ENCODE measurements at regions not wholly inside any gene's neighbourhood (a gene's known extent, or its start where the extent isn't known, plus 50 kb on each side); places are given as distances from the start of the nearest gene placed in this dataset.

DNA sequence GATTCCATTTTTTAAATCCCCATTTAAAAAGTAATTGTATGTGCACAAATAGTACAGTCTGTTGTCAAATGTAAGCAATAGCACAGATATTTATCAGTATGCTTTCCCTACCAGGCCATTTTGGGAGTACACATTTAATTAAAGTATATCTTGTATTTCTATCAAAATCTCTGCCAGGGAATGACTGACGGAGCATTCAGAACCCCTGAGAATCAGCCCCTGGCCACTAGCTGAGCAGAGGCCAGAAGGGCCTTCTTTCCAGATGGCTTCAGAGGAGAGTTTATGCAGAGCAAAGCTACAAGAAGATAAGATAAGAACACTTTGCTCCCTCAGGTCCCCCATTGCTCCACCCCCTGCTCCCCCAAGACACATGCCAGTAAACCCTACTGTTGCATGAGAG is 99.9 kb upstream of the PROX1 start:
- DNase-seq (ENCODE audit: low spot score in 2 of 2, unreplicated experiment in 2 of 2) = no peak
- Mint-ChIP-seq H3K4me1 (peaks cover 3% of the 10 kb centered on the region), H3K9me3 (no peaks in the 10 kb centered on the region), H3K4me3 (no peak overlapping the region), H3K27me3 (ENCODE audit: low read depth) (peaks cover 29% of the 10 kb centered on the region), H3K27ac (no peak overlapping the region), H3K36me3 (no peaks in the 10 kb centered on the region)
- no peak for TF ChIP-seq CTCF (IDR thresholded peaks at IDR 0.05; ENCODE audit: unreplicated experiment)

DNA sequence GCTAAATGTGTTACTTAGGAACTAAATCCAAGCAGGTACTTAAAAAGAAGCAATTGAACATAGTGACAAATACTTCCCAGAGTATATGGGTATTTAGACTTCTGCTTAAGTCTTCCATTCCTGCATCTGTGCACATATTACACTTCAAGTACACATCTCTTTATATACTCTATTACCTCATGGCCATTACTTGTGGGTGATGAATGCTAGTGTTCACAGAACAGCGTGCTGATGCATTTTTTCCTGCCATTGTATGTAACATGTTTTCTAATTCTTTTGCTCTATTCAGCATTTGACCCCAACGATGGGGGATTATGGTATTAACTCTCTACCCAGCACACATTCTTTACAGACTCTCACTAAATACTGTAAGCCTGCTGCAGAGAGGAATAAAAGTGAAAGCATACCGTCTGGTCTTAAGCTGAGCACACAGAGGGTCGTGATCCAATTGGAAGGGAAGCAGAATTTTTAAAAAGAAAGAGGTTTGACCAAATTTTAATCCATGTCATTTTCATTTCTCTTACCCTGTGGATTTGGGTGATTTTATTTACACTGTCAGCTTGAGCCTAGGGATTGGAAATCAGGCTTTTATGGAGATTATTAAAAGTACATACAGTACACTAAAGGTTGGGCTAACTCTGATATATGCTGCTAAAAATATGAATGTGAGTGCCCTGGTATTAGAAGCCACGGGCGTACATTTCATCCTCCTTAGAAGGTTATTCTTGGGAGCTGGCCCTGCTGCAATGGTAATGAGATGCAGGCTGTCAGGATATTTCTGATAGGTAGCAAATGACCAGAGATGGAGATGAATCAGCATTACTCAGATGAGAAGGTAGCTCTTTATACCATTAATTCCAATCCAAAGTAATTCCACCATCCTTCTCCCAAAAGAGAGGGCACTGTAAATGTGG is 95.5 kb upstream of the PROX1 start:
- Mint-ChIP-seq H3K36me3 (no peaks in the 10 kb centered on the region), H3K27me3 (ENCODE audit: low read depth) (peaks cover 19% of the 10 kb centered on the region), H3K4me1 (peaks cover 3% of the 10 kb centered on the region), H3K4me3 (no peak overlapping the region), H3K9me3 (peaks cover 6% of the 10 kb centered on the region), H3K27ac (no peak overlapping the region)
- DNase-seq (ENCODE audit: low spot score in 2 of 2, unreplicated experiment in 2 of 2) = no peak
- TF ChIP-seq CTCF (IDR thresholded peaks at IDR 0.05; ENCODE audit: unreplicated experiment) = no peak

DNA sequence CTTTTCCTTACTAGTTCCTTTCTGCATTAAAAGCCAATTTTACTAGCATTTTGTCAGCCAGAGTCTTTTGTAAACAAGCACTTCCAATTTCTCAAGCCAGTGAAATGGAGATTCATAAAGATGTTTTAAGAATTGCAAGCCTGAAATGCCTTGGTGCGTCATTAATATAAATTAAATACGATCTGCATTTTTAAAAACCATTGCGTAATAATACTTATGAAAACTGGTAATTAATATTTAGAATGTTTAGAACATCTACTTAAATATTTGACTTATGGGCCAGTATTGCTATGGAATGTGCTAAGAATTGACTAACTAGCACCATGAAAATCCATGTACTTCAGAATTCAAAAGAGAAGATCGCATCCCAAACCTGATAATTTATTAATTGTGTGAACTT is 89.1 kb upstream of the PROX1 start:
- H3K36me3 Mint-ChIP-seq = no peaks in the 10 kb centered on the region
- H3K4me3 Mint-ChIP-seq = no peak overlapping the region
- H3K9me3 Mint-ChIP-seq = peaks cover 6% of the 10 kb centered on the region
- TF ChIP-seq CTCF (IDR thresholded peaks at IDR 0.05; ENCODE audit: unreplicated experiment) = no peak
- no peak for DNase-seq (ENCODE audit: low spot score in 2 of 2, unreplicated experiment in 2 of 2)
- no peak overlapping the region for H3K27ac Mint-ChIP-seq
- H3K4me1 Mint-ChIP-seq = peaks cover 3% of the 10 kb centered on the region
- H3K27me3 Mint-ChIP-seq (ENCODE audit: low read depth) = peaks cover 12% of the 10 kb centered on the region

GRCh38 chr1:213899413-213899812 is 88.4 kb upstream of the PROX1 start:
- Mint-ChIP-seq H3K27ac (peak overlapping the region; percentile 54), H3K27me3 (ENCODE audit: low read depth) (peaks cover 16% of the 10 kb centered on the region)

DNA sequence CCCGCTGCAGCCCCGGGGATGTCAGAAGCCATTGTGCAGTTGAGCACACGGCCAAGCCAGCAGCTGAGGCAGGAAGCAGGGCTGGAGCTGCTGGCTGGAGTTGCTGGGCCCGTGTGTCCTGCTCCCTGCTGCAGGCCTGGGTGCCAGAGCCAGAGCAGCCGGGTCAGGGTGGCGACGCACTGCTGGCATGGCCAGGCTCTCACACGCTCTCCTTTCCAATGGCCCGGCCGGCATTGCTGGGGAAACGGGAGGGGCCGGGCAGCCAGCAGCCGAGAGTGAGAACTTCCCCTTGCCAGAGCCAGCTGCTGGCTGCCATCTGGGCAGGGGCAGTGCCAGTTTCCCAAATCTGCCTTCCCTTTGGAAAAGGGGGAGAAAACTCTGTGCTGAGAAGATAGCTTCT is 82.4 kb upstream of the PROX1 start:
- no peak overlapping the region for H3K27ac Mint-ChIP-seq
- no peaks in the 10 kb centered on the region for H3K36me3 Mint-ChIP-seq
- no peak for TF ChIP-seq CTCF (IDR thresholded peaks at IDR 0.05; ENCODE audit: unreplicated experiment)
- H3K9me3 Mint-ChIP-seq = no peaks in the 10 kb centered on the region
- H3K4me1 Mint-ChIP-seq = no peaks in the 10 kb centered on the region
- H3K4me3 Mint-ChIP-seq = no peak overlapping the region
- H3K27me3 Mint-ChIP-seq (ENCODE audit: low read depth) = peaks cover 53% of the 10 kb centered on the region
- no peak for DNase-seq (ENCODE audit: low spot score in 2 of 2, unreplicated experiment in 2 of 2)

More at GRCh38 chr1:213899413-213899812, 88.4 kb upstream of the PROX1 start:
- peaks cover 6% of the 10 kb centered on the region for H3K9me3 Mint-ChIP-seq
- DNase-seq (ENCODE audit: low spot score in 2 of 2, unreplicated experiment in 2 of 2) = no peak
- H3K36me3 Mint-ChIP-seq = no peaks in the 10 kb centered on the region
- peaks cover 3% of the 10 kb centered on the region for H3K4me1 Mint-ChIP-seq
- H3K4me3 Mint-ChIP-seq = no peak overlapping the region
- TF ChIP-seq CTCF (IDR thresholded peaks at IDR 0.05; ENCODE audit: unreplicated experiment) = no peak

Data from mesothelial cell of epicardium (in vitro differentiated cells).